Endothelial cell of umbilical vein (primary cell): ENCODE measurements at regions not wholly inside any gene's neighbourhood (a gene's known extent, or its start where the extent isn't known, plus 50 kb on each side); places are given as distances from the start of the nearest gene placed in this dataset.

Source experiments
- BruUV-seq: library from RNA; stranded (reverse); fragments of 400-500 nt; replicated peaks from 2 replicates; lab custom pipeline; 2021; lab: Mats Ljungman, UMichigan
- CTCF ChIA-PET: fragments of 300-600, 350-600 bp; sonication (Branson Sonifier 250); formaldehyde crosslinking; loops from one replicate; lab custom pipeline; 2021; ENCODE audit warnings: antibody characterized with exemption, inconsistent platforms; lab: Charles Lee
- POLR2A ChIA-PET: fragments of 300-600, 350-600 bp; sonication (Branson Sonifier 250); formaldehyde crosslinking; loops from one replicate; lab custom pipeline; 2021; ENCODE audit warnings: antibody characterized with exemption, inconsistent platforms; lab: Charles Lee
- DNase-seq: peaks from one replicate; pipeline ENCODE4 v3.0.0-alpha.2; 2011; ENCODE audit warnings: low read depth, low spot score
- FAIRE-seq: peaks from 2 replicates; lab custom pipeline; 2011; peaks lifted over from hg19 to GRCh38; lab: Jason Lieb, UNC
- H2AFZ ChIP-seq: 2 replicates; pipeline ENCODE4 v1.6.0; 2012; ENCODE audit warnings: low read depth, low read length, control low read depth, inconsistent platforms
- H3K27ac ChIP-seq: 2 replicates; pipeline ENCODE4 v1.5.1; 2011; ENCODE audit warnings: low read depth, mild to moderate bottlenecking, control low read depth, low read length, moderate library complexity; ENCODE audit not compliant: insufficient read depth
- H3K27me3 ChIP-seq, 2 experiments: 2 replicates each; pipeline versions ENCODE4 v1.6.0 to v1.6.1; 2011; ENCODE audit warnings: low read length in 2 of 2, mixed read lengths in 1 of 2; ENCODE audit not compliant: control insufficient read depth in 2 of 2, insufficient read depth in 2 of 2
- H3K36me3 ChIP-seq, 2 experiments: 2 replicates in 1 of 2; 3 replicates in 1 of 2; pipeline ENCODE4 v1.5.1; 2011; ENCODE audit warnings: low read length in 2 of 2, mild to moderate bottlenecking in 1 of 2, moderate library complexity in 1 of 2; ENCODE audit not compliant: control insufficient read depth in 2 of 2, insufficient read depth in 2 of 2; ENCODE audit errors: extremely low read depth in 1 of 2
- H3K4me1 ChIP-seq: 3 replicates; pipeline ENCODE4 v1.5.1; 2011; ENCODE audit warnings: mild to moderate bottlenecking, low read length; ENCODE audit not compliant: control insufficient read depth, insufficient read depth; ENCODE audit errors: extremely low read depth
- H3K4me2 ChIP-seq: 2 replicates; pipeline ENCODE4 v1.6.1; 2011; ENCODE audit warnings: low read length, control low read depth, mixed read lengths; ENCODE audit not compliant: insufficient read depth
- H3K4me3 ChIP-seq, 3 experiments: fragments of 200-600 bp in 1 of 3; sonication (generic), shearing (Covaris generic) in 1 of 3; replicated peaks in 1 of 3; 2 replicates each; pipeline ENCODE4 v1.5.1; 2011 to 2016; ENCODE audit warnings: control low read depth in 3 of 3, low read length in 3 of 3, mild to moderate bottlenecking in 2 of 3, inconsistent platforms in 1 of 3, low read depth in 1 of 3, moderate library complexity in 1 of 3; ENCODE audit not compliant: insufficient read depth in 1 of 3
- H3K79me2 ChIP-seq: 2 replicates; pipeline ENCODE4 v1.6.0; 2012; ENCODE audit warnings: low read length, inconsistent platforms; ENCODE audit not compliant: control insufficient read depth, insufficient read depth
- H3K9ac ChIP-seq: replicated peaks from 2 replicates; pipeline ENCODE3; 2011; ENCODE audit warnings: low read length, control low read depth; ENCODE audit not compliant: insufficient read depth; ENCODE audit errors: extremely low read depth
- H3K9me1 ChIP-seq: replicated peaks from 3 replicates; pipeline ENCODE4 v1.6.0; 2011; ENCODE audit warnings: mild to moderate bottlenecking, low read length; ENCODE audit not compliant: control insufficient read depth, insufficient read depth; ENCODE audit errors: extremely low read depth
- H3K9me3 ChIP-seq: replicated peaks from 2 replicates; pipeline ENCODE4 v1.5.1; 2012; ENCODE audit warnings: low read length, inconsistent platforms; ENCODE audit not compliant: control insufficient read depth, insufficient read depth
- H4K20me1 ChIP-seq: replicated peaks from 2 replicates; pipeline ENCODE3; 2011; ENCODE audit warnings: mild to moderate bottlenecking, low read length; ENCODE audit not compliant: control insufficient read depth, insufficient read depth; ENCODE audit errors: extremely low read depth
- CTCF ChIP-seq, 2 donors: IDR thresholded peaks; 1 replicate in 1 of 2; 2 replicates in 1 of 2; pipeline ENCODE4 v1.5.1; 2011; ENCODE audit warnings: low read length in 2 of 2, mild to moderate bottlenecking in 2 of 2, moderate library complexity in 2 of 2, control low read depth in 1 of 2, inconsistent platforms in 1 of 2, low read depth in 1 of 2; ENCODE audit not compliant: insufficient read depth in 1 of 2; ENCODE audit errors: extremely low read depth in 1 of 2
- EZH2 ChIP-seq: IDR thresholded peaks from 2 replicates; pipeline ENCODE4 v1.6.1; 2012; ENCODE audit warnings: borderline replicate concordance, low read depth, mild to moderate bottlenecking, moderate library complexity, low read length, inconsistent platforms; ENCODE audit not compliant: severe bottlenecking
- FOS ChIP-seq: IDR thresholded peaks from 2 replicates; pipeline ENCODE4 v1.6.1; 2011; ENCODE audit warnings: mild to moderate bottlenecking, low read length, moderate library complexity, borderline replicate concordance; ENCODE audit not compliant: insufficient read depth
- JUN ChIP-seq: IDR thresholded peaks from 2 replicates; pipeline ENCODE4 v1.6.1; 2011; ENCODE audit warnings: borderline replicate concordance, low read depth; ENCODE audit not compliant: insufficient read length, insufficient read depth
- MAX ChIP-seq: IDR thresholded peaks from 2 replicates; pipeline ENCODE4 v1.6.1; 2011; ENCODE audit not compliant: insufficient read depth, insufficient read length
- MYC ChIP-seq: IDR thresholded peaks from one replicate; pipeline ENCODE4 v1.6.1; 2011; ENCODE audit warnings: mild to moderate bottlenecking, low read depth, low read length
- POLR2A ChIP-seq: IDR thresholded peaks from 2 replicates; pipeline ENCODE4 v1.6.1; 2012; ENCODE audit warnings: low read depth, mild to moderate bottlenecking, control low read depth, low read length
- POLR2AphosphoS5 ChIP-seq: IDR thresholded peaks from 2 replicates; pipeline ENCODE4 v1.6.1; 2012; ENCODE audit warnings: low read depth, mild to moderate bottlenecking, control low read depth, low read length, moderate library complexity; ENCODE audit not compliant: insufficient read depth
- dilution Hi-C: fragments of 300-500 bp; cut with MboI; formaldehyde crosslinking; loops from one replicate; pipeline ENCODE4 v1.15.0; 2019; ENCODE audit warnings: low sequenced_read_pairs; ENCODE audit not compliant: extremely low pct_ligation_motif_present
- intact Hi-C: fragments of 100-400 bp; cut with micrococcal nuclease; formaldehyde crosslinking; loops from one replicate; pipeline ENCODE4 v1.10.0; 2022

GRCh38 chr6:168193816-168194721, 115.1 kb upstream of the FRMD1 start:
- no peak overlapping the region for H3K9ac ChIP-seq
- no peak overlapping the region for H3K27ac ChIP-seq
- no peaks in the 10 kb centered on the region for H3K4me1 ChIP-seq
- intact Hi-C loops: no loop called here
- no peak overlapping the region for H3K4me3 ChIP-seq
- dilution Hi-C loops: no loop called here
- H3K79me2 ChIP-seq: no peaks in the 10 kb centered on the region
- ChIA-PET CTCF (interaction anchor here (1.0 kb wide), 1 partner anchor 15 kb away, joined by 3 read pairs; no protein-coding TSS in a partner anchor), POLR2A (no interaction called here)
- H3K9me1 ChIP-seq: no peaks in the 10 kb centered on the region
- no TSS peak for BruUV-seq
- DNase-seq (no peak), FAIRE-seq (no peak)
- H4K20me1 ChIP-seq: no peaks in the 10 kb centered on the region
- no peaks in the 10 kb centered on the region for H3K36me3 ChIP-seq
- no peaks in the 10 kb centered on the region for H3K27me3 ChIP-seq
- H3K4me2 ChIP-seq: no peak overlapping the region
- H2AFZ ChIP-seq: no peak overlapping the region
- TF ChIP-seq CTCF (IDR thresholded peaks at IDR 0.05; ENCODE audit: extremely low read depth in 1 of 2, insufficient read depth in 1 of 2, low read depth in 1 of 2, low read length in 2 of 2) (no peak), POLR2A (no peak), FOS (no peak), EZH2 (no peak), MYC (no peak), MAX (no peak), JUN (no peak), POLR2AphosphoS5 (no peak)
- H3K9me3 ChIP-seq: no peaks in the 10 kb centered on the region
